HG02678 (cell line): ENCODE measurements at regions not wholly inside any gene's neighbourhood (a gene's known extent, or its start where the extent isn't known, plus 50 kb on each side); places are given as distances from the start of the nearest gene placed in this dataset.
A peak's percentile ranks its signal among the peaks of the same experiment; 100 is the strongest.
"Not testable (repeated sequence)": the region's sequence is repeated elsewhere in the genome, so short reads cannot be mapped to it uniquely, and the experiment has no call there.

Source experiments
- ATAC-seq: cut with Tn5 transposase; IDR thresholded peaks from one replicate; pipeline ENCODE4 v1.9.1; 2021; ENCODE audit warnings: mild to moderate bottlenecking, moderate library complexity; ENCODE audit not compliant: unreplicated experiment

DNA sequence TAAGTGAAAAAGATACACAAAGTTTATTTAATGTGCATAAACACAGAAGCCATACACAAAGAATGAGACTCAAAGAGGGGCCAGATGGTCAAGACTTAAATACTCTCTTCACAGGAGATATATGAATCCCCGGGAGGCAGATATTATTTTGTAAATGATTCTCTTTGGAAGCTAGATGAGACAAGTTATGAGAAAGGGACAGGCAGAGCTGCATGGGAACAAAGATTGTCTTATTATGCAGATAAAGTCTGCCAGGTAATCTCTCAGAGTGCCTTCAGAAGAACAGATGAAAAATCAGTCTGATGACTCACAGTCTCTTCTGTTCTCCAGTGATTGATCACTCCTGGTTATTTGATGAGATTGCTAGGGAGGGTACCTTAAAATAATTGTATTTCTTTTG, 89.0 kb downstream of the NAF1 start:
- ATAC-seq, result no peak

DNA sequence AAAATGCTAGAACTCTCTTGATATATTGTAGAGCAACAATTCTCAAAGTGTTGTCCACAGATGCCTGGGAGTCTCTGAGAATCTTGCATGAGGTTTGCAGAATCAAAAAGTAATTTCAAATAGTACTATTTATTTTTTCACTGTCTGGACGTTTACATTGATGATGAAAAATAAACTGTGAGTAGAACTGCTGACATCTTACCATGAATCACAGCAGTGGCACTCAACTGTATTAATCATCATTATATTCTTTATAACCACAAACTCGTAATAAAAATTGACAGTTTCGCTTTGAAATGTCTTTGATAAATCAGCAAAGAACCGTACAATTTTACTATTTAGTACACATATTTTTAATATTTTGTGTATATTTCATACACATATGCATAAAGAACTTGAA, 94.5 kb downstream of the NAF1 start:
- no peak for ATAC-seq

DNA sequence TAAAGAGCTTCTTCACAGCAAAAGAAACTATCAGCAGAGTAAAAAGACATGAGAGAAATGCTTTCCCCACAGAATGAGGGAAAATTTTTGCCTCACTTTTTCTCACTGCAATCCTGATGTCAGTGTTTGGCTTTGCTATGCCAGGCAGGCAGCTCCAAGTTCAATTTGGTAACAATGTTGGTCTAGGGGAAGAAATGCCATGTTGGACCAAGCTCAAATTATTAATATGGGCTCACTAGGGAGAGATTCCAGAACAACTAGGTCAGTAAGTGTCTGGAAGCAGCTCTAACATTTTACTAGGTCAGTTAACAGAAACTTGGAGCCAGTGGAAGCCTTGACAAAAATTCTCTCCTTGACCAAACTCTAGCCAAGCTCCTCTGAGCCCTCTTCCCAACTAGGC, 95.4 kb downstream of the NAF1 start:
- no peak for ATAC-seq

DNA sequence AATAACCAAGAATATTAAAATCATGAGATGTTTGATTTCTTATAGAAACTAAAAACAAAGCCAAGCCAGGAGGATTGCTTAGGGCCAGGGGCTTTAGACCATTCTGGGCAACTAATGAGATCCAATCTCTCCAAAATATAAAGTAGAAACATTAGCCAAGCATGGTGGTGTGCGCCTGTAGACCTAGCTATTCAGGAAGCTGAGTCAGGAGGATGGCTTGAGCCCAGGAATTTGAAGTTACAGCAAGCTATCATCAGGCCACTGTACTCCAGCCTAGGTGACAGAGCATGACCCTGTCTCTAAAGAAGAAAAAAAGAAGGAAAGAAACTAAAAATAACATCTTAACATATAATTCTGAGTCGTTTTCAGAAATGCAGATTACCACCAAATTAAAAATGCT, 96.7 kb downstream of the NAF1 start:
- no peak for ATAC-seq

DNA sequence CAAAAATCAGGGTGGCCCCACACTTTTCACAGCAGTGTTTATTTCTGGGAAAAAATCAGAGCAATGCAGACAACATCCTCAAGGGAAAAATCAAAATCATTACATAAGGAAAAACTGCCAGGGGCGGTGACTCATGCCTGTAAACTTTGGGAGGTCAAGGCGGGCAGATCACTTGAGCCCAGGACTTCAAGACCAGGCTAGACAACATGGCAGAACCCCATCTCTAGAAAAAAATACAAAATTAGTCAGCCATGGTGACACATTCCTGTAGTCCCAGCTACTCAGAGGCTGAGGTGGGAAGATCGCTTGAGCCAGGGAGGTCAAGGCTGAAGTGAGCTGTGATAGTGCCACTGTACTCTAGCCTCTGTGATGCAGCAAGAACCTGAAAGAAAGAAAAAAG, 102.8 kb downstream of the NAF1 start:
- no peak for ATAC-seq

DNA sequence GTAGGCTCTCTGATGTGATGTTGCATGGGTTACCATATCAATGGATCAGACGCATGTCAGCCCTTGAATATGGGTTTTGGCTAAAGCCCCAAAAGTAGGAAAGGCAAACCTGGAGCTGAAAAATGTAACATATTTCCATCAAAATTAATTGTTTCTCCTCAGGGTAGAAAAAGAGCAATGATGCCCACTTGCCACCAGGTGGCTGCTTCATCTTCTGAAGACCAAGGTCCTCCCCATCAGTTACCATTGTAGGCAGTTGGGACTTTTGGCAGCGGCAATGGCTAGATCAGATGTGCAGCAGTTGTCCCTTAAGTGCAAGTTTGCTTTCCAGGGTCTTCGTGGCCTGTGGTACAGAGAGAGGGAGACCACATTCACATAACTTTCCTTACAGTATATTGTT, 118.2 kb downstream of the NAF1 start:
- peak; percentile 84 for ATAC-seq

DNA sequence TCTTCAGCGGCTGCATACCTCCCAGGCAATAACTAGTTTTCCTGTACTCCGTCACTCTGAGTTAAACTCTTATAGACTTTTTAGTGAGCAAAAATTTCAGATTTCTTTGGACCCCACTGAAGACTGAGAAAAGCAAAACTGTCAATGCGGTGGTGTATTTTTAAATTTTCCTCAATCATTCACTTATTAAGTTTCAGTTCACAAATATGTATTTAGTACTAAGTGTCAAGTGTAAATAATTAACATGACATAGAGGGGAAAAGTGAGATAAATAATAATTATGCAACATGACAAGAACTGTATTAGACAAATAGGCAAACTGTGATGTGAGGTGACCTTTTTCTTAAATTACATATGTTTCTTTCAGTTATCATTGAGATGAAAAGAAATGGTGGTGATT, 124.4 kb downstream of the NAF1 start:
- peak; percentile 60 for ATAC-seq

DNA sequence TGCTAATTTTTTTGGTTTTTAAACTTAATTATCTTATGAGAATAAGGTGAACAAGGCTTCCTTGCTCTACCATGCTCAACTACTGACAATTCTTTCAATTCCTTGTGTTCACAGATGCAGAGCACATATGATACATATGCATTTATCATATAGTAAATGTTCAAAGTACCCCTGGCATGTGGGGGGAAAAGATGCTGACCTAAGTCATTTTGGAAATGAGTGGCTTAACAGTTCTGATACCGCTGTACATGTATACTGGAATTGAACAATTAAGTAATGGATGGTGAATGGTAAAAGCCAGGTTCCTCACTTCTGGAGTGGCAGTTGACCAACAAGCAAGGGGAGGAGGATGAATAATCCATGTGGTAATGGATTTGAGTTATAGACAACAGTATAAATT, 149.6 kb downstream of the NAF1 start:
- no peak for ATAC-seq

DNA sequence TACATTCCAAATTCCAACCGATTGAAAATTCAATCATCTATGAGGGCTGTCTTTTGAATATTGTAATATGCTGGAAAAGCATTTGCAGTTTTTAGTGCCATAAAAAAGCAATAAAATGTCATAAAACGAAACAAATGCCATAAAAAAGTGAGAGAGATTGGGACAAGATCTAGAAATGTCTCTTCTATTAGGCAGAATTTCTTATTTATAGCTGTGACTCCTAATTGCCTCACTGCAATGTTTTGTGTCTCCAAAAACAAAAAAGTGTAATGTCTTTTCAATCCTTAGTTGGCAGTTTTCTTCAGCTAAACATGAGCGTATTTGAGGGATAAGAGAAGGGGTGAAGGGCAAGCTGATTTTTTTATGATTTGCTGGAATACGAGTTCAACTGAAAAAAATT, 153.9 kb downstream of the NAF1 start:
- no peak for ATAC-seq

DNA sequence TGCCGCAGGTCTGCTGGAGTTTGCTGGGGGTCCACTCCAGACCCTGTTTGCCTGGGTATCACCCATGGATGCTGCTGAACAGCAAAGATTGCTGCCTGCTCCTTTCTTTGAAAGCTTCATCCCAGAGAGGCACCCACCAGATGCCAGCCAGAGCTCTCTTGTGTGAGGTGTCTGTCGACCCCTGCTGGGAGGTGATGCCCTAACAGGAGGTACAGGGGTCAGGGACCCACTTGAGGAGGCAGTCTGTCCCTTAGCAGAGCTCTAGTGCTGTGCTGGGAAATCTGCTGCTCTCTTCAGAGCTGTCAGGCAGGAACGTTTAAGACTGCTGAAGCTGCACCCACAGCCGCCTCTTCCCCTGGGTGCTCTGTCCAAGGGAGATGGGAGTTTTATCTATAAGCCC, 162.7 kb downstream of the NAF1 start:
- no peak for ATAC-seq

DNA sequence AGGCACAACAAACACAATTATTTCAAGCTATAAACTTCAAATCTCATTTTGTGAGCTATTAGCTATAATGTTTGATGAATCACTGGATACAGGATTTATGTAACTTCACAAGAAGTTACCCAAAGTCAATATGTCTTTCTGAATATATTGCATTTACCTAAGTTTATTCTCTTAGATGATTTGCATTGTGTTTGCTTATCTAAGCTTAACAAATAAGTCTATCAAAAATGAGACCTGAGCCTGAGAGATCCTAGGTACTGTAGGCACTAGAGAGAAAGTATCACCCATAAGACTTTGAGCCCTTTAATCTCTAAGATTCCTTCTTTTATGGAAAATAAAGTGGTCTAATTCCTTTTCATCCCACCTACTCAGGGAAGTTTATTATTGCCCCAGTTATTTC, 178.2 kb downstream of the NAF1 start:
- ATAC-seq, result no peak

DNA sequence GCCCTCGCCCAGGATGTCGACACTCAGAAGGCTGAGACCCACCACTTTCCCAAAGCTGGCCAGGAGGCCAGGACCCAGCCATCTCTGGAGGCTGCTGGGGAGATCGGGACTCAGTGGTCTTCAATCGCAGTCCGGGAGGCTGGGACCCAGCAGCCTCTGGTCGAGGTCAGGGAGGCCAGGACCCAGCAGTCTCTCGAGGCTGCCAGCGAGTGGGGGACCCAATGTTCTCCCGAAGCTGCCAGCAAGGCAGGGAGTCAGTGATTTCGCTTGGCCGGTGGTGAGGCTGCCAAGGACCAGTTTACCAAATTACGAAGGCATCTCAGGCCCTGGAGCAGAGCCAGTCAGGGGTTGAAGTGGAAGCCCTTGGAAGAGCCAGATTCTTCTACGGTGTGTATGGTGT, 181.6 kb downstream of the NAF1 start:
- no peak for ATAC-seq

DNA sequence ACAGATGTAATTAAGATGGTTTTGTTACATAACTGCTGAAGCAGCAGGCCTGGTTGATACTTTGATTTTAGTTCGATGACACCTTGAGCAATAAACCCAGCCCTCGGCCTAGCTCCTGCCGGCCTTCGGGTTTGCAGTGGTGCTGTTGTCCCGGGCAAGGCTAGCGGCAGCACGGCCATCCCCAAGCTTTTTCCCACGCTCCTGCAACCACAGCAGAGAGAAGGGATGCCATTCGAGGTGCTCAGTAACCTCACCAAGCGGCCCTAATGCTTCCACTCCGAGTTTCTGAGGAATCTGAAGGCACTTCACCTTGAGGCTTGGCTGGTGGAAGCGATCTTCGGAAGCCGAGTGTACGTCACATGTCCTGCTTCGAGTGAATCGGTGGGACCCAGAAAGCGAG, 182.1 kb downstream of the NAF1 start:
- ATAC-seq, result no peak

DNA sequence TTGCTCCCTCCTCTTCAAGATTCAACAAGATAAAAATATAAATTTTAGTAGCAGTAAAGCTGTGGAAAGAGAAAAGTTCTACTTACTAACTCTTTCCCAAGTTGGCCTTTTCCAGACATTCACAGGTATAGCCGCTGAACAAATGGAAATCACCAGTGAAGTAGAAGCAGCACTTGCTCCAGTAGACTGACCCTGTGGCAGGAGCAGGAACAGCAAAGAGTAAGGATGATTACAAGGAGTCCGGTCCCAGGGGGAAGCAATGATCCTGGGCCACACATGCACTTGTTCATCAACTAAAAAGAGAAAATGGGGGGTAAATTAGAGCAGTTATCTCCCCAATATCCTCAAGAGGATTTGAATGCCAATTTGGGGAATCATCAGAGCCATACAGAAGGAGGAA, 184.9 kb downstream of the NAF1 start:
- ATAC-seq, result no peak

DNA sequence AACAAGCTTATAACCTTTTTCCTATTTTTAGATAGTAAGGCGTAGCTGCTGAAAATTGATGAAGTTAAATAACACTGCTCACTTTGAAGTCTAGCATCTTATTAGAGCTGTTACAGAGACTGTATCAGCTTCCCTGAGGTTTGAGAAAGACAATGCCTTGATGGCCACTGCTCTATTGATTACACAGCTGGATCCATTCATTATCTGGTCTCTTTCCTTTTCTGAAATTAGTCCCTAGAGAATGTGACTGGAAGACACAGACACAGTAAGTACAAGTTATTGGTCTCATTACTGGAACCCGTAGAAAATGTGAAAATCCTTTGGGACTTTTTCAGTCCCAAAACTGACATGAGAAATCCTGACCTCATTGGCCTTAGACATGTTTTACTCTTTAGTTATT, 188.3 kb downstream of the NAF1 start:
- no peak for ATAC-seq

DNA sequence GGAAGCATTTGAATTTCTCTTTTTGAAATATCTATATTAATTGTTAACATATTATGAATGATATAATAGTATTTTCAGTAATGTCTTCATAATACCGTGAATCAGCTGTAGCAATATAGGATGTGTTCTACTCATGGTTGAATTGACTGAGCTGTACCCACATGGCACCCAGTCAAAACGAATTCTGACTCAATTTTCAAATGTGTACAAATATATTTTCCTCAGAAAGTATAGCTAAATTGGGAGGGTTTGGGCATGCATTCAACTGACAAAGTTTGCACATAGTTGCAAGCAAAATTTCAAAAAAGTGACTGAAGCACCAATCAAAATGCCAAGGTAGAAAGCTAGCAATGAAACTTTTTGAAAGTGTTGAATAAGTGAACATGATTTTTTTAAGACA, 188.9 kb downstream of the NAF1 start:
- ATAC-seq, result no peak

DNA sequence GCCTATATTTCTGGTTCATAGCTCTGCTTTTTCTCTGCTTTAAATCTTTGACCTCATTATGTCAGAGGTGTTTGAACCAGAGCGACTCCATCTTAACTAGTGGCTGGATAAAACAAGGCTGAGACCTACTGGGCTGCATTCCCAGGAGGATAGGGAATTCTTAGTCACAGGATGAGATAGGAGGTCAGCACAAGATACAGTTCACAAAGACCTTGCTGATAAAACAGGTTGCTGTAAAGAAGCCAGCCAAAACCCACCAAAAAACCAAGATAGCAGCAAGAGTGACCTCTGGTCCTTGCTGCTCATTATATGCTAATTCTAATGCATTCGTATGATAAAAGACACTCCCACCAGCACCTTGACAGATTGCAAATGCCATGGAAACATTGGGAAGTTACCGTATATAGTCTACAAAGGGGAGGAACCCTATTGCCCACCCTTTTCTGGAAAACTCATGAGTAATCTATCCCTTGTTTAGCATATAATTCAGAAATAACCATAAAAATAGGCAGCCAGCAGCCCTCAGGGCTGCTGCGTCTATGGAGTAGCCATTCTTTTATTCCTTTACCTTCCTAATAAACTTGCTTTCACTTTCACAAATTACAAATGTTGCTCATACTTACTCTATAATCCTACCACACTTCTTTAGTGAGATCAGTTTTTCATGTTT, 193.9 kb downstream of the NAF1 start:
- no peak for ATAC-seq

DNA sequence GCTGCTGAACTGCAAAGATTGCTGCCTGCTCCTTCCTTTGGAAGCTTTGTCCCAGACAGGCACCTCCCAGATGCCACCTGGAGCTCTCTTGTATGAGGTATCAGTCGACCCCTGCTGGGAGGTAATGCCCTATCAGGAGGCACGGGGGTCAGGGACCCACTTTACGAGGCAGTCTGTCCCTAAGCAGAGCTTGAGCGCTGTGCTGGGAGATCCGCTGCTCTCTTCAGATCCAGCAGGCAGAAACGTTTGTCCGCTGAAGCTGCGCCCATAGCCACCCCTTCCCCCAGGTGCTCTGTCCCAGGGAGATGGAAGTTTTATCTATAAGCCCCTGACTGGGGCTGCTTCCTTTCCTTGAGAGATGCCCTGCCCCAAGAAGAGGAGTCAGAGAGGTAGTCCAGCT, 197.5 kb downstream of the NAF1 start:
- ATAC-seq, result no peak

DNA sequence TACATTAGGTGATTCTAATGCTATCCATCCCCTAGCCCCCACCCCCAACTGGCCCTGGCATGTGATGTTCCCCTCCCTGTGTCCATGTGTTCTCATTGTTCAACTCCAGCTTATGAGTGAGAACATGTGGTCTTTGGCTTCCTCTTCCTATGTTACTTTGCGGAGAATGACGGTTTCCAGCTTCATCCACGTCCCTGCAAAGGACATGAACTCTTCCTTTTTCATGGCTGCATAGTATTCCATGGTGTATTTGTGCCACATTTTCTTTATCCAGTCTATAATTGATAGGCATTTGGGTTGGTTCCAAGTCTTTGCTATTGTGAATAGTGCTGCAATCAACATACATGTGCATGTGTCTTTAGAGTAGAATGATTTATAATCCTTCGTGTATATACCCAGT, 200.7 kb downstream of the NAF1 start:
- ATAC-seq, result not testable (repeated sequence)

DNA sequence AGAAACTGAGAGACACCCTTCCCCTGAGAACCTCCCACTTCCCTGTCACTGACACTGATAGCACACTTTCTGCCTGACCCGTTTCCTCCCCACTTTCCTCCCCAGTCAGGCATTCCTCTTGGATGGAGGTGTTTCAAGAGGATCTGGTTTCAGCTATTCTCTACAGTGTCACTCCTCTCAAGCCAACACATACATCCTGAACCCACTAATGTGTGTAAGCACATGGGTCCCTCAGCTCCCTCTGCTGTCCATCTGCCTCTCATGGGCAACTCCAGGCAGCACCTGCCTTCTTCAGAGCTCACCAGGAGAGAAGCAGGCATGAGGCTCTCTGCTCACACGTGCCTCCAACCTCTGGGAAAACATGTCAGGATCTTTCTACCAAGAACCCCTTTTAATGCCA, 207.6 kb downstream of the NAF1 start:
- peak; percentile 59 for ATAC-seq

DNA sequence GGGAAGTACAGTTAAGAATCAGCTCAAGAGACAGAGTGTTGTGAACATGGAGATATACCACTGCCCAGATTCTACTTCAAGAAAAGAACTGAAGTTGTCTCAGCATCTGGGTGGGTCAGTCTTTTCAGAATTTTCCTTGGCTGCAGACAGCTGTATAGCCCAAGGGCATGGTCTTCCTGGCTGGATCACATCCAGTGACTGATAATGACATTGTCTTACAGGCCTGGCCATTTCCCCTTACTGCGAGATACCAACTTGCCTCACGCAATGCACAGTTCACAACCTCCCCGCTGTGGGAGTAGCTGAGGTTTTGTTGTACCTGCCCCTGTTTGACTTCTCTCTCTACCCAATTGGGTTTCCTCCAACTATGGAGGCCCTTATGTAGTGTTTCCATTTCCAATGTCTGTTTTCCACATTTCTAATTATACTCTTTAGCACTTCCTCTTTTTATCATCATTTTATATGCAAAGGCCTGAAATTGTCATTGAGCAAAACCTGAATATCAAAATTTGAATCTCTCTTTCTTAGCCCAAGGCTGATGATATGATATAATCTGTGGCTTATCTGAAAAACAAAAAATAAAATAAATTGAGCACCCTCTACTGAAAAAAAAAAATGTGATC, 209.1 kb downstream of the NAF1 start:
- no peak for ATAC-seq

DNA sequence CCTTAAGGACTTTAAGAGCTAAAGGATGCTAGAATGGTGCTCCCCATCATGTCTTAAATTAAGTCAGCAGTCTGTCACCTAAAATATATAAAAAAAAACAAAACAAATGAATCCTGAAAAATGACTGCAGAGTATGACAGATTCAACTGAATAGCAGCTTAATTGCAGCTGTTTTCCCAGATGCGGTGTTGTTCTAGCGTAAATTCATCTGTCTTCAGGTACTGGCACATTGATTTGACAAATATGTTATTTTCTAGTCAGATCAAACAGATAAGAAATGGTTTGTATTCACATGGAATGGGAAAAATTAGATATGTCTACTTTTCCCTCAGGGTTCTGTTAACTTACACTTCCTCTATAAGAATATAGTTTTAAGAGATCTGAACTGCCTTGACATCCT, 211.7 kb downstream of the NAF1 start:
- ATAC-seq, result no peak

DNA sequence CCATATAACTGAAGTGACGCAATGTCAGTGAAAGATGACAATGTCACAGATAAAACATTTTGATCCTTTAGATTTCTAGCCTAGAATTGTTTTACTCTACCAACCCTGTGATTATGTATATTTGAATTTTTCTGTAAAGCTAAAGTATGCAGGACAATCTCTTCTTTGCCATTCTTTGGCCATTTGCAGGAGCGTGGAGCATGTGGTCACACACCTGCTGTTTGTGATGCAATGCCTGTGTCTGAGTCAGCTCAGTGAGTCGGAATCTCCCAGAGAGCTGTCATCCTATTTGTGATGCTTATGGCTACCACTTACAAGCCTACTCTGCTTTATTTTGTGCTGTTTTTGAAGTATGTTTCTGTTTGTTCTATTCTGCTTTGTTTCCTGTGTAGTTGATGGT, 214.5 kb downstream of the NAF1 start:
- ATAC-seq, result no peak
